ENCODE measurements at regions not wholly inside any gene's neighbourhood (a gene's known extent, or its start where the extent isn't known, plus 50 kb on each side); places are given as distances from the start of the nearest gene placed in this dataset.

GRCh38 chr21:32134441-32135130 is 144.3 kb downstream of the MIS18A start:
- DNase-seq (ENCODE audit: low spot score) = no peak

- DNase-seq (ENCODE audit: low spot score) = no peak
Observed at GRCh38 chr21:32132881-32133280, 146.0 kb downstream of the MIS18A start.

GRCh38 chr21:32132409-32132808 is 146.4 kb downstream of the MIS18A start:
- no peak for DNase-seq (ENCODE audit: low spot score)

GRCh38 chr21:32131960-32132359 is 146.9 kb downstream of the MIS18A start:
- no peak for DNase-seq (ENCODE audit: low spot score)

- no peak for DNase-seq (ENCODE audit: low spot score)
Observed at GRCh38 chr21:32131164-32131563, 147.7 kb downstream of the MIS18A start.

GRCh38 chr21:32130031-32130891 is 148.6 kb downstream of the MIS18A start:
- no peak for DNase-seq (ENCODE audit: low spot score)

GRCh38 chr21:32127081-32127480 is 151.8 kb downstream of the MIS18A start:
- DNase-seq (ENCODE audit: low spot score) = no peak

GRCh38 chr21:32122082-32122481 is 156.8 kb downstream of the MIS18A start:
- no peak for DNase-seq (ENCODE audit: low spot score)

GRCh38 chr21:32120230-32120629 is 158.6 kb downstream of the MIS18A start:
- no peak for DNase-seq (ENCODE audit: low spot score)

- DNase-seq (ENCODE audit: low spot score) = no peak
Observed at GRCh38 chr21:32119811-32120210, 159.0 kb downstream of the MIS18A start.

GRCh38 chr21:32119389-32119788 is 159.5 kb downstream of the MIS18A start:
- DNase-seq (ENCODE audit: low spot score) = no peak

- no peak for DNase-seq (ENCODE audit: low spot score)
Observed at GRCh38 chr21:32114419-32115035, 164.3 kb downstream of the MIS18A start.

- DNase-seq (ENCODE audit: low spot score) = no peak
Observed at GRCh38 chr21:32113486-32113885, 165.4 kb downstream of the MIS18A start.

GRCh38 chr21:32112195-32112594 is 166.7 kb downstream of the MIS18A start:
- DNase-seq (ENCODE audit: low spot score) = no peak

GRCh38 chr21:32108566-32108965 is 170.3 kb downstream of the MIS18A start:
- DNase-seq (ENCODE audit: low spot score) = no peak

- no peak for DNase-seq (ENCODE audit: low spot score)
Observed at GRCh38 chr21:32103361-32103760, 175.5 kb downstream of the MIS18A start.

- no peak for DNase-seq (ENCODE audit: low spot score)
Observed at GRCh38 chr21:32102426-32102825, 176.4 kb downstream of the MIS18A start.

- no peak for DNase-seq (ENCODE audit: low spot score)
Observed at GRCh38 chr21:32101277-32101676, 177.6 kb downstream of the MIS18A start.

- no peak for DNase-seq (ENCODE audit: low spot score)
Observed at GRCh38 chr21:32100423-32100822, 178.4 kb downstream of the MIS18A start.

- no peak for DNase-seq (ENCODE audit: low spot score)
Observed at GRCh38 chr21:32099812-32100416, 178.9 kb downstream of the MIS18A start.

- DNase-seq (ENCODE audit: low spot score) = no peak
Observed at GRCh38 chr21:32096411-32096810, 182.4 kb downstream of the MIS18A start.

GRCh38 chr21:32094804-32095203 is 184.0 kb downstream of the MIS18A start:
- DNase-seq (ENCODE audit: low spot score) = no peak

Data from left forelimb (tissue), 1 donor.